NCI-H1417 (cell line): ENCODE measurements at regions not wholly inside any gene's neighbourhood (a gene's known extent, or its start where the extent isn't known, plus 50 kb on each side); places are given as distances from the start of the nearest gene placed in this dataset.
"Not testable (repeated sequence)": the region's sequence is repeated elsewhere in the genome, so short reads cannot be mapped to it uniquely, and the experiment has no call there.

Source experiments
- DNase-seq, 3 experiments: peaks; one replicate each; lab custom pipeline; 2025; lab: John Stamatoyannopoulos, UW

DNA sequence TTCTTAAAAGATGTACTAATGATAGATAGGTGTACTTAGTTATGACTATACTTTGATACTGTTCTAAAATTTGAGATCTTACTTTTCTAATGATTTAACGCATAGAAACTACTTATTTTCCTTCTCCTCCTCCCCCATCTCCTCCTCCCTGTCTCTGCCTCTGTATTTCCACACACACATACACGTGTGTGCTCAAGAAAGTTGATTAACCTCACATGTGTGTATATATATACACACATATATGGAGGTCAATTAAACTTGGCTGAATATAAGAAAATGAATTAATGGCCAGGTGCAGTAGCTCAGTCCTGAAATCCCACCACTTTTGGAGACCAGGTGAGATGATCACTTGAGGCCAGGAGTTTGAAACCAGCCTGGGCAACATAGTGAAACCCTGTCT is 362.7 kb upstream of the SYT1 start:
- no peak for DNase-seq

DNA sequence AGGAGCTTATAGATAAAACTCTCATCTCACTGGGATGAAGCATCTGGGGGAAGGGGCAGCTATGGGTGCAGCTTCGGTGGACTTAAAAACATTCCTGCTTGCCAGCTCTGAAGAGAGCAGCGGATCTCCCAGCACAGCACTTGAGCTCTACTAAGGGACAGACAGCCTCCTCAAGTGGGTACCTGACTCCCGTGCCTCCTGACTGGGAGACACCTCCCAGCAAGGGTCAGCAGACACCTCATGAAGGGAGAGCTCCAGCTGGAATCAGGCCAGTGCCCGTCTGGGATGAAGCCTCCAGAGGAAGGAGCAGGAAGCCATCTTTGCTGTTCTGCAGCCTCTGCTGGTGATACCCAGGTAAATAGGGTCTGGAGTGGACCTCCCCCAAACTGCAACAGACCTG is 345.2 kb upstream of the SYT1 start:
- DNase-seq, result no peak

DNA sequence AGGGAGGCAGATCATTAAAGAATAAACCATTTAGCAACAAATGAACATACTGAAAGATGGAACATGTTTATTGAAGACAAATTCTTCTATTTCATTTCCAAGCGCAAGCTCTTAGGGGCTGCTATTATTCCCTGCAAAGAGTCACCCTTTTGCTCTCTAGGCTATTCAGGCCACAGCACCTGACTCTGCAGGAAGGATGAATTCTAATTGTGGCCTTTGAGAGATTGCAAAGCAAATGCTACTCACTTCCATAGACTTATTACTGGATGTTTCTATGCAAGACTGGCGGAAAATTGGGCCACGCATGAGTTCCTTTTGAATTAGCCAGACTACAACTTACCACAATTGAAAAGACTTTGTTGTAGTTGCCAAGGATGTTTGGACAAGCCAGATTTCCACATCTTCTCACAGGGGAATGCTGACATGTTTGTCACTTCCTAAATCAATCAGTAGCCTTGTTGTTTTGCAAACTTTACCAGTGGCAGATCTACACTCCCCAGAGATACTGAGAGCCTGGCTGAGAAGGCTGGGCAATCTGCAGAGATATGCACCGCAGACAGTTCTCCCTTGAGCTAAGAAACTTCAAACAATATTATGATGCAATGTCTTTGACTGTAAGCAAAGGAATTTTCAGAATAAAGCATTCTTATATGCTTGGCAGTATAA is 334.3 kb upstream of the SYT1 start:
- DNase-seq, result peak in 2 of 3 experiments; percentile 30 to 79

DNA sequence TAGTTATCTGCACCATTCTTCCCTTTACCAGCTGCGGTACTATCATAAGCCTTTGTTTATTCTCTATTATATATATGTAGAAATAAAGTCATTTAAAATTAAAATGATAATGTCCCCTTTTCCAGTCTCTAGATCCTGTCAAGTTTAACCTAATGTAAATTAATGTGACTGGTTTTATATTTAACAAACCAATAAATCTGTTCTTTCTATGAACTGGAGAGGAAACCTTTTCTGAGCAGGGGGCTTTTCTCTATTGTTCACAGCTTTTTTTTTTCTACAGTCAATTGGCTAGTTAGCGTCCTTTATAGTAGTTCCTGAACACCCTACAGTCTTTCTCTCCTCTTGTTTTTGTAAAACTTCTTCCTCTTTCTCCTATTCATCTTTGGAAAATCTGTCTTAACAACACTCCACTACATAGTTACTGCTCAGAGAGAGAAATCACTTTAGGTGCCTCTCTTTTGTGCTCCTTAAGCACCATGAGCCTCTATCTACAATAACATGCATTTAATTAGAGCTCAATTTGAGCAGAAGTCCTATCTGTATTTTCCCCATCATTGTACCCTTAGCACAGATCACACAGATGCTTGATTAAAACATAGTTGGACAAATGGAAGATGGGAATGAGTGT is 332.6 kb upstream of the SYT1 start:
- DNase-seq, result no peak

DNA sequence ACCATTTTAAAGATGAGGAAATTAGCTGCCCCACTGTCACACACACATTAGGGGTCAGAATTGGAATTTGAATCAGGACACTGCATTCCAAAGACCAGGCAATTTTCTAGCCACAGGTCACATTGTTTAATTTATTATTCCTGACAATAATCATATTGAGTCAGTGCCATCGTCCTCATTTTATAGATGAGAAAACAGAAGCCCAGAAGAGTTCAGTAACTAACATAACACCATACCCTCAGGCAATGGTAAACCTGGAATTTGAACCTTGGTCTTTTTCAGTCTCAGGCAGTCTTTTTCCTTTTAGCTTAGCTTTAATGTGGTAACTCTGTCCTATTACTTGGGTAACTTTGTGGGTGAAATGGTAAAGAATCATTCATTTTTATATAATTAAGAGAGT is 330.3 kb upstream of the SYT1 start:
- DNase-seq, result no peak

DNA sequence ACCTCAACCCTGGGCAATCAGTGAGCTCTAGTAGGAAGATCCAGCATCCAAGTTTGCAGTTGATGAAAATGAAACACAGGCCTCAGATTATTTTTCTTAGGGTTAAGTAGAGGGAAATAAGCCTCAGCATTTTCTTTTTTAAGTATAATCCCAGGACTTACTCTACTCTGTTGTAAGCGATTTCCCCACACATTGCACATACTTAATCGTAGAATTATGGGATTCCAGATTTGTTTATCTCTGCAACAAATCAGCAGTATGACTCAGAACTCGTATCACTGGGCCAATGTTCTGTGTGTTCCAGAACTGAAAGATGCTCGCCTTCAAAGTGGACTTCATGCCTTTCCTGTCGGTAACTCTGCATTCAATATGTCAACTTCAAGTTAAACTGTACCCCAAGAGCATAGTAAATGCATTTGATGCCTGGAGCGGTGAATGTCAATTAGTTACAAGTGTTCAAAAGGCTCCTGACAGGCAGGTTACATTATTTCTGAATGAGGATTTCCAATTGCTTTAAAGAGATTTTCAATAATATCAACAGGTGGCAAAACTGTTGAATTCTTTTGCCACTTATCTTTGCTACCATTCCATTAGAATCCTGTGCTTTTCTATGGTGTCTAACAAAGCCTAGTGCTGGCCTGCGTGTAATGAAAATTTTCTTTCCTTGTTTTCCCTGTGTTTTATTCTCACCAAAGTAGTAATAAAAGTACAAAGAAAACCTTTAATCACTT is 323.8 kb upstream of the SYT1 start:
- DNase-seq, result no peak

DNA sequence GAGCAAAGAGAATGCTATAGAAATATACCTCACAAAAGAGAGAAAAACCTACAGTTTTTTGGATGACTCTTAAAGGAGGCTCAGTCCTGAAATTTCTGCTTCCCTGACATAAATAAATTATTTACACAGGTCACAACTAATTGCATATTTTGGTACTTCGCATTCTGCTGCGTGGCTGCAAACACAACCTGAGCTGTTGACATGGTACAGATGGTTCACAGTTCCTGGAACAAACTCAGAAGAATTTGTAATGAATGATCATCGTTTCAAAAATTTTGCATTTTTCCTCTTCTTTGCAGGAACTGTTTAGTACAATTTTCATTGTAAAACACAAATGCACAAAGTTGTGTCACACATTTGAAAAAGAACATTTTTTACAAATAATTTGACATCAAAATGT is 313.7 kb upstream of the SYT1 start:
- no peak for DNase-seq

DNA sequence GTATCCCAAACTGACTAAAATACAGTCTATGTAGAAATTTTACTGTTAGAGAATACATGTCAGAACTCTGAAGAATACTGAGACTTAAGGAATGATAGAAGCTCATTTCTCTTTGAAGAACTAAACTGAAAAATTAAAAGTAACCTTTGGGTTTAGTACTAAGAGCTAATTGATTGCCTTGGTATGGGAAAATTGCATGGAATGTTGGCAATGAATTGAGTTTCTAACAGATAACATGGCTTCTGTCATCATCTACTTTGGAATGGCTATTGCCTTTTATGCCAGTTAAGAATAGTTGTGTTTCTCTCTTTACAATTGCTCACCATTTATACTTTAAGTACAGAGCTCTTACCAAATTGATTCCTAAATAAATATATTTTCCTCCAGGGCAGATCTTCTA is 308.8 kb upstream of the SYT1 start:
- no peak for DNase-seq

DNA sequence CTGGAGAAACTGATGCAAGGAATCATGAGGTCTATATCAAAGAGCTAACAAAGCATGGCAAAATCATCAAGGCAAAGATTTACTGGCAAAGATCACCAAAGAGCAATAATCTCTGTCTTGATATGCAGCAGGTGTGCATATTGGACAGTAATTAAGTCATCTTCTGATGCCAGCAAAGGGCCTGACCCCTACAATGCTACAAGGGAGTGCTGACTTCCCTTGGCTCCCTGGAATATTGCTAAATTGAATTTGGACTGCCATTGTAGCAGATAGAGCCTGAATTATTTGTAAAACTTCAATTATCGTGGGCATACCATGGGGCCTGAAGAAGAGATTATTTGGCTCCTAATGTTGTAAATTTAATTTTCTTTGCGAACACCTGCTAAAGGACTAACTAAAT is 307.9 kb upstream of the SYT1 start:
- no peak for DNase-seq

DNA sequence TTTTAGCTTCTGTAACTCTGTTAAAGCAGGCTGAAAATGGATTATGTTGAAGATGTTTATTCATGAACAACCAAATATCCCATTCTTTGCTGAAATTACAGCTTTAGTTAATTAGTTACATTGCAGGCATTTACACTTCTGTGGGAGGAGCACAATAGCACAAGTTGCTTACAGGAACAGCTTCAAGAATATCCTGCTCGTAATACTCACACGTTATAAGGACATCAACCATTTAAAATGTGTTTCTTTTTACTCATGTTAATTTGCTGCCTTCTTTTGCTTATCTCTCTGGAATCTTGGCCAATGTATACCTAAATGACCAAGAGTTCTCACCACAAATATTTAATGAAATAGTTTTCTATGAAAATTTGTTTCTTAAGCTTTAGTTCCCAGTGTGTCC is 305.2 kb upstream of the SYT1 start:
- no peak for DNase-seq

DNA sequence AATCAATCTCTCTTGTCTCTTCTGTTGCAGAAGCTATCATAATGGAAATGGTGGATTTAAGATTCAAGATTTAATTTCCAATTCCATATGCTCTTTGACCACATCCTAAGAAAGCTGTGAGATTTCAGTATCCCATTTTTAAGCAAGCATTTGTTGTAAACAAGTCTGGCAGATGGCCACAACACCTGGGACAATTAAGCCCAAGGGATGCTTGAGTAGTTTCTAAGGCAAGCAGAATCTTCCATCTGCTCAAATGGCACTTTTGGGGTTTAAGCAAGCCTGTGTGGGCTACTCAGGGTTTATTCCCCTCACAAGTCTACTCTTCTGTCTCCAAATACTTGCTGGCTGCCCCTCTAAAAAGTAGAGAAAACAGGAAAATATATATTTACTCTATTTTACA is 304.7 kb upstream of the SYT1 start:
- peak in 1 of 3 experiments; percentile 11 for DNase-seq

DNA sequence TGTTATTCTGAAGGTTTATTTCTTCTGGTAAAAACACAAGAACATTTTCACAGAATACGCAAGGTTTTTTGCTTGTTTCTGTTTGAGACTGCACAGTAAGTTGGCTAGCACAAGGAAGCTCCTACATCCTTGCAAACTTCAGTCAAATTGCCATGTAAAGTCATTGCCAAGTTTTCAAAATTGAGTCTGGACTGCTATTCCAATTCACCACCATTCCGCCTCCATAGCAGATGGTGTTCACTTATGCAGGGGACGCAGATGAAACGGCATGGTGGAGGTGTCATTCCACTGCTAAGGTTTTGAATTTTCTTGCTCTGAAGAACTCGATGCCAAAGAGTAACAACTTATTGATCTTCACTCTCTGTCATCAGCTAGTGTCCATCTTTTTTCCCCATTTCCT is 303.9 kb upstream of the SYT1 start:
- DNase-seq, result no peak

DNA sequence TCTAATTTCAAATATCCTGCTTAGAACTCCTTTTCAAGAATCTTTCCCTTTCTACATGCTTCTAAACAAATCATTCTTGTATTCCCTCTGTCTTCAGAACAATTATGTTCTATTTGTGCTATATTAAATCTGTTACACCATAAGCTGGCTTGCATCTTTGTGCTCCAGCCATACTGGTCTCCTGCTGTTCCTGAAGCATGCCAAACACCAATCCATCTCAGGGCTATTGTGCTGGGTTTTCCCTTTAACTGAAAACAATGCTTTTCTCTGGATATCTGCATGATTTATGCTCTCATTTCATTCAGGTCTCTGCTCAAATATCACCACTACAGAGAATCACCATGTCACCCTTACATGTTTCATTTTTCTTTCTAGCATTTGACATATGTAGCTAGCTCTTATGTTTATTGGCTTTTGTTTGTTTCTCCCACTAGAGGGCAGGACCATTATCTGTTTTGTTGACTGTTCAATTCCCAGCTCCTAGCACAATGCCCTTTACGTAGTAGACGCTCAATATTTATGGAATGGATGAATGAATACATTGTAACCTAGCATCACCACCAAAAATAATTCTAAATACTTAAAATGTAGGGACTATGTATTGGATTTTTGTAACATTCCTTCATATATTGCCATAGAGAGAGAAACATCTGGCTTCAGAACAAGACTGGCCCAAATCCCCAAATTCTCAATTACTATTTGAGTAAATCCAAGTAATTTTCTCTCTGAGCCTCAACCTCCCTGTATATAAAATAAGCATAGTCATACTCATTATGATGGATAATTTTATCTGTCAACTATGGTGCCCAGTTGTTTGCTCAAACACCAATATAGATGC is 302.0 kb upstream of the SYT1 start:
- DNase-seq, result peak; percentile 36 to 81 (median 57)

DNA sequence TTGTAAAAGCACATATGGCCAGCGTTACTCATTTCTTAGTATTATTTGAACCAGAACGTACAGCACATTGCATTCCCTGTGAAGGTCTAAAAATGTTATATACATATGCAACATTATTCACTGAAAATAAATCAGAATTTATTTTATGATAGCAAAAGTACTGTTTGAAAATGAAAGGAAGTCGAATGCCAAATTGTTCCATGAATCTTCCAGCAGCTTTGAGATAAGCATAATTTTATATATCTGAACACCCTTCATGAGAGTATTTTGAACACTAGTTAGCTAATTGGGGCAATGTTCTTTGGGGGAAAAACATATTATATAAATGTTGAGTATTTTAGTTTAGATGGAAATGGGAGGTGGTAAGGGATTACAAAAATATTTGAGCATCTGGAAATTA is 300.7 kb upstream of the SYT1 start:
- DNase-seq, result no peak

DNA sequence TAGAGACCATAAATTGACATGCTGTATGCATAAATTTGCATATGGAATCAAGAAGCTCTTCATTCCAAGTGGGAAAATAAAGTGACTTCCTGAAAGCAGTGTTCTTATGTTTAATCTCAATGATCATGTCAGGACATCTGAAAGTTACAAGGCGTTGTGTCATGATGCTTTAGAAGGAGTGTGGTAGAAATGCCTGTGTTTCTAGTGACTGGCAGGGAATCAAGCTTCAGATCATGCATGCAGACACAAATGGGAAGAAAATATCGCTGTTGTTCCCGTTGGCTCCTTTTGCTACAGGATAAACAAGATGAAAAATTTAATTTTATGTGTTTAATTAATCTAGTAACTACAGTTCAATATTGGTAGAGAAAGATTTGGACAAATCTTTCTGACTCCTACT is 298.1 kb upstream of the SYT1 start:
- DNase-seq, result no peak

DNA sequence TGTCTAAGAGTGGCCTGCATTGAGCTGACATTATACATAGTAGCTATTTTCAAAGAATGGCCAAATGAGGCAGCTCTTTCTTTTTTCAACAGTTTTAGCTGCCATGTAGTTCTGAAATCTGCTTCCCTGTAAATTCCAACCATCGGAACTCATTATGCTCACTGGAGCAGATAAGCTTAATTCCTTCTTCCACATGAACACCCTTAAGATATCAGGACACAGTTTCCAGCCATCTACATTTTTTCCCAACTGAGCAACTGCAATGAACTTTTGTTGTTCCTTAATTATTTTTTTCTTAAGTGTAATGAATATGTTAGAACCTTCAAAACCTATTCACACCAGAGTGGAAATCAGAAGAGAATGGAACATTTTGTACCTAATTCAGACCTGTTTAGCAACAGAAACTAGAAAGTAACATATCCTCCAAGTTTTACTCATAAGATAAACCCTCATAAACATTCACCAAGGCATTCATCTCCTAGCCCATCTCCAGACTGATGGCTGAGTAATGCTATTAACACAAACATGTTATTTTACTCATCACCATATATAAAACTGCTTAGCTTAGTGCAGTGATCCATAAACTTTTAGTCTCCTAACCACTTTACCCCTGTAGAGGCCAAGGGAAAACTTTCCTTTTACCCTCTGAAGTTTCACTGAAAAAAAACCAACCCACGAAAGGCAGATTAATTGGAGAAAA is 296.1 kb upstream of the SYT1 start:
- DNase-seq, result no peak

DNA sequence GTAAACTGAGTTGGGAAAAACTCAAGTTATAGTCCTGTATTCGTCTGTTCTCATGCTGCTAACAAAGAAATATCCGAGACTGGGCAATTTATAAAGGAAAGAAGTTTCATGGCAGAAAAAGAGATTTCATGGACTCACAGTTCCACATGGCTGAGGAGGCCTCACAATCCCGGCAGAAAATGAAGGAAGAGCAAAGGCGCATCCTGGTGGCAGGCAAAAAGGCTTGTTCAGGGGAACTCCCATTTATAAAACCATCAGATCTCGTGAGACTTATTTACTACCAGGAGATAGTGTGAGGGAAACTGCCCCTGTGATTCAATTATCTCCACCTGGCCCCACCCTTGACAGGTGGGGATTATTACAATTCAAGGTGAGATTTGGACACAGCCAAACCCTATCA is 292.6 kb upstream of the SYT1 start:
- peak in 1 of 3 experiments; percentile 17 for DNase-seq

DNA sequence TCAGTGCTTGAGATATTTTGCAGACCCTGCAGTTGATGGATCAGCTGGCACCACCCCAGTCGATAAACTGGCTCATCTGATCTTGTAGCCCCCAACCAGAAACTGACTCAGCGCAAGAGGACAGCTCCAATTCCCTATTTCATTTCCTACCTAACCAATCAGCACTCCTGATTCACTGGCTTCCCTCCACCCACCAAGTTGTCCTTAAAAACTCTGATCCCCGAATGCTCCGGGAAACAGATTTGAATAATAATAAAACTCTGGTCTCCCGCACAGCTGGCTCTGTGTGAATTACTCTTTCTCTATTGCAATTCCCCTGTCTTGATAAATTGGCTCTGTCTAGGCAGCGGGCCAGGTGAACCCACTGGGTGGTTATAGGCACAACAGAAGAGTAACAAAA is 289.4 kb upstream of the SYT1 start:
- DNase-seq, result not testable (repeated sequence)

DNA sequence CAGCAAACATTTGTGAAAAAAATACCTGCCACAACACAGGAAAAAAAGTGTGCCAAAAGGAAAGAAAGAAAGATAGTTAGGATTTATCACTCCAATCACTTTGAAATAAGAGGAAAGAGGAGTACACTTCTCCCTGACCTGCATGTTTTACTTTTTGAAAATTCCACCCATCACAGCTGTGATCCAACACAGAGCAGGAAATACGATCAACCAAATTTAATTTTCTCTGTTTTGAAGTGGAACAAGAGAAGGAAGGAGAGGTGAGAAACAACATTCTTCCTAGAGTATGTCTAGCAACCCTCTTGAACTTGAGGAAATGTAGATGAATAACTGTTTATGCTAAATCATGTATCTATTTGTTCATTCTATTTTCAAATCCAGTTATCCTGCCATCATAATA is 284.7 kb upstream of the SYT1 start:
- no peak for DNase-seq

DNA sequence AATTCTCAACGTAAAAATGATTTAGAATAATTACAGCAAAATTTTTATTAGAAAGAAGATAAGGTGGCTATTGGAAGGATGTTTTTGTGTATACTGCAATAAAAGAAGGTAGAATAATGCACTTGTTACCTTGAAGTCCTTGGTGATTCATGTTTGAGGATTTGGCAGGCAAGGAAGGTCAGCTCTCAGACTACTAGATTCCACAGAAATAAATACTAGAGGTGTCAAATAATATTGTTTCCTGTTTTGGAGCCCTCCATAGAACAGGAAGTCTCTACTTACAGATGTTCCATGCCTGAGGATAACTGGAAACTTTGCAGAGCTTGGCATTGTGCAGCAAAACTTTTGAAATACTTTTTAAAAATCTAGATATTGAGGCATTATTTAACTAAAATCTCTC is 284.3 kb upstream of the SYT1 start:
- DNase-seq, result no peak

DNA sequence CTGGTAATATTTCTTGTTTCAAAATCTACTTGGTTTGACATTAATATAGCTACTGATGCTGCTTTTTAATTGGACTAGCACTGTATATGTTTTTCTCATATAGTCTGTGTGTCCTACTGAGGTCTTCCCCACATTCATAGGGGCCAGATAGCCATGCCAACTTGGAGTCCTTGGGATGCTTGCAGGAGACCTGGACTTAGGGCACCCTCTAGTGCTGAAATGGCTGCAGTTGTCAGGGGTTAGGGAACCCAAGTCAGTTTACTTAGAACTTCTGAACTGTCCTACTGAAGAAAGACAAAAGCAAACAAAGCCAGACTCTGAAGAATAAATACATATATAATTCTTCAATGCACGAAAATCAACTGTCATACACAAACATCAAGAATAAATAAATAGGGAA is 279.9 kb upstream of the SYT1 start:
- peak in 1 of 3 experiments; percentile 18 for DNase-seq

DNA sequence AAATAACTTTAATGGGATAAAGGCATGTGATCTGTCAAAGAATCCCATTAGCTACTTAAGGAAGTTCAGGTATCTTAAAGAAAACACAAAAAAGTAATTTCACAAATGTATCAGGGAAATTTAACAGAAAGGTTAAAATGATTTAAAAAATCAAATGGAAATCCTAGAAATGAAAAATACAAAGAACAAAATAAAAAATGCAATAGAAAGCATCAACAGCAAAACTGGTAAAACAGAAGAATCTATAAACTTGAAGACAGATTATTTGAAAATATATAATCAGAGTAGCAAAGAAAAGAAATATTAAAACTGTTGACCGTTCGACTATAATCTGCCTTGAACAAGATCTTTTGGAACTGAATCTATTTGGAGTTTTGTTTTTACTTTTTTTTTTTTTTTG is 279.4 kb upstream of the SYT1 start:
- peak in 1 of 3 experiments; percentile 15 for DNase-seq
